ENCODE measurements at regions not wholly inside any gene's neighbourhood (a gene's known extent, or its start where the extent isn't known, plus 50 kb on each side); places are given as distances from the start of the nearest gene placed in this dataset.

DNA sequence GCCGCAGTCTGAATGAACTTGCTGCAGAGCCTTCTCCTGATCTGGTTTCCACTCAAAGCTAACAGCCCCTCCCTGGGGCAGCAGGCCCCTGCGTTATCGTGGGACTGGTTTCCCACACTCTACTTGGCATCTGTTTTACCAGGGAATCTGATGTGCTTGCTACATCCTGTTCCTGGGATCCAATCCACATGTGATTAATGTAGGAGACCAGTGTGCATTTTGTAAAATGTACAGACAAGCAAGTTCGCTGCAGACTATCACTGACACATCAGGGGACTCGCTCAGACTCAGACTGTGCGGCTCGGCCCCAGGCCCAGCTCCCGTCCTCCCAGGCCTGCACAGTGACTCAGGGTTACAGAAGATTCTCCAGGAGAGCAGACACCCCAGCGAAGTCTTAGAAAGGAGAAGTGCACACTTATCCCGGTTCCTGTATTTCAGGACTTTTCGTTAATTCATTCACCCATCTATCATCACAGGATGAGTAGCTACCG lies 340.1 kb downstream of the MATN1 start:
- no peaks in the 10 kb centered on the region for H3K79me2 ChIP-seq (ENCODE audit: low read depth)
- no peaks in the 10 kb centered on the region for H3F3A ChIP-seq (ENCODE audit: low read depth)
- H3K4me3 ChIP-seq: no peak overlapping the region
- H3K4me3 Mint-ChIP-seq: no peak overlapping the region
- H3K27me3 Mint-ChIP-seq (ENCODE audit: insufficient read depth, low read depth): peaks cover 7% of the 10 kb centered on the region
- no peaks in the 10 kb centered on the region for H3K9me3 ChIP-seq (ENCODE audit: low read depth)
- no peak for TF ChIP-seq EZH2phosphoT487 (IDR thresholded peaks at IDR 0.05)
- no peak for TF ChIP-seq EZH2 (IDR thresholded peaks at IDR 0.05)
- TF ChIP-seq, protein P1, sequence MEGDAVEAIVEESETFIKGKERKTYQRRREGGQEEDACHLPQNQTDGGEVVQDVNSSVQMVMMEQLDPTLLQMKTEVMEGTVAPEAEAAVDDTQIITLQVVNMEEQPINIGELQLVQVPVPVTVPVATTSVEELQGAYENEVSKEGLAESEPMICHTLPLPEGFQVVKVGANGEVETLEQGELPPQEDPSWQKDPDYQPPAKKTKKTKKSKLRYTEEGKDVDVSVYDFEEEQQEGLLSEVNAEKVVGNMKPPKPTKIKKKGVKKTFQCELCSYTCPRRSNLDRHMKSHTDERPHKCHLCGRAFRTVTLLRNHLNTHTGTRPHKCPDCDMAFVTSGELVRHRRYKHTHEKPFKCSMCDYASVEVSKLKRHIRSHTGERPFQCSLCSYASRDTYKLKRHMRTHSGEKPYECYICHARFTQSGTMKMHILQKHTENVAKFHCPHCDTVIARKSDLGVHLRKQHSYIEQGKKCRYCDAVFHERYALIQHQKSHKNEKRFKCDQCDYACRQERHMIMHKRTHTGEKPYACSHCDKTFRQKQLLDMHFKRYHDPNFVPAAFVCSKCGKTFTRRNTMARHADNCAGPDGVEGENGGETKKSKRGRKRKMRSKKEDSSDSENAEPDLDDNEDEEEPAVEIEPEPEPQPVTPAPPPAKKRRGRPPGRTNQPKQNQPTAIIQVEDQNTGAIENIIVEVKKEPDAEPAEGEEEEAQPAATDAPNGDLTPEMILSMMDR (IDR thresholded peaks at IDR 0.05): no peak
- DNase-seq (ENCODE audit: low spot score): no peak
- H3K27ac ChIP-seq: no peak overlapping the region
- H4K20me1 ChIP-seq (ENCODE audit: low read depth): no peaks in the 10 kb centered on the region
- peaks cover 10% of the 10 kb centered on the region for H3K4me1 ChIP-seq
- peaks cover 14% of the 10 kb centered on the region for H3K4me1 Mint-ChIP-seq
- no peak overlapping the region for H2AFZ ChIP-seq (replicated peaks)
- H3K36me3 ChIP-seq: no peaks in the 10 kb centered on the region
- H3K36me3 Mint-ChIP-seq: no peaks in the 10 kb centered on the region
- no peak overlapping the region for H3K27ac Mint-ChIP-seq
- H3K9ac ChIP-seq: no peak overlapping the region
- H3K4me2 ChIP-seq: no peak overlapping the region
- H3K9me3 Mint-ChIP-seq: no peaks in the 10 kb centered on the region
- H3K27me3 ChIP-seq: no peaks in the 10 kb centered on the region

DNA sequence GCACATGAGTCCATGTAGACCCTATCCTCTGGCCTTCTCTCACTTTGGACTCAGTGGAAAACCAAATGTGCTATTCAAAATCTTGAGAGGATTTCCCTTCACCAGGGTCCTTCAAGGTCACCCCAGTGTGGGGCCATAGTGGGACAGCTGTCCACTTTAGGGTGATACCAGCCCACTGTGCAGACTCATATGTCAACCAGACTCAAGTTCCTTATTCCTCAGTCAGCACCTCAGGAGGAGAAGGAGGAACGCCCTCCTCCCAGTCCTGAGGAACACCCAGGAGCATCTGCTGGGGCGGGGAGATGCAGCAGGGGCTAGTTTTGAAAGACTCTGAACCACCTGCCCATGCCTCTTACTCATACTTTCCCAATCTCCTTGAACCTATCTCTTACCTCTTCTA lies 340.9 kb downstream of the MATN1 start:
- no peak overlapping the region for H3K4me3 Mint-ChIP-seq
- Histone ChIP-seq H3K9me3 (ENCODE audit: low read depth) (no peaks in the 10 kb centered on the region), H3K4me1 (peaks cover 17% of the 10 kb centered on the region), H3K9ac (no peak overlapping the region), H3F3A (ENCODE audit: low read depth) (peaks cover 5% of the 10 kb centered on the region), H4K20me1 (ENCODE audit: low read depth) (no peaks in the 10 kb centered on the region), H2AFZ (replicated peaks) (no peak overlapping the region), H3K79me2 (ENCODE audit: low read depth) (no peaks in the 10 kb centered on the region), H3K4me2 (no peak overlapping the region), H3K36me3 (no peaks in the 10 kb centered on the region), H3K4me3 (no peak overlapping the region), H3K27me3 (no peaks in the 10 kb centered on the region), H3K27ac (no peak overlapping the region)
- no peaks in the 10 kb centered on the region for H3K9me3 Mint-ChIP-seq
- TF ChIP-seq EZH2phosphoT487 (IDR thresholded peaks at IDR 0.05) (no peak), EZH2 (IDR thresholded peaks at IDR 0.05) (no peak)
- TF ChIP-seq, protein P1 (IDR thresholded peaks at IDR 0.05): no peak
- DNase-seq (ENCODE audit: low spot score): no peak
- no peaks in the 10 kb centered on the region for H3K36me3 Mint-ChIP-seq
- peaks cover 14% of the 10 kb centered on the region for H3K4me1 Mint-ChIP-seq
- no peak overlapping the region for H3K27ac Mint-ChIP-seq
- H3K27me3 Mint-ChIP-seq (ENCODE audit: insufficient read depth, low read depth): peaks cover 7% of the 10 kb centered on the region

DNA sequence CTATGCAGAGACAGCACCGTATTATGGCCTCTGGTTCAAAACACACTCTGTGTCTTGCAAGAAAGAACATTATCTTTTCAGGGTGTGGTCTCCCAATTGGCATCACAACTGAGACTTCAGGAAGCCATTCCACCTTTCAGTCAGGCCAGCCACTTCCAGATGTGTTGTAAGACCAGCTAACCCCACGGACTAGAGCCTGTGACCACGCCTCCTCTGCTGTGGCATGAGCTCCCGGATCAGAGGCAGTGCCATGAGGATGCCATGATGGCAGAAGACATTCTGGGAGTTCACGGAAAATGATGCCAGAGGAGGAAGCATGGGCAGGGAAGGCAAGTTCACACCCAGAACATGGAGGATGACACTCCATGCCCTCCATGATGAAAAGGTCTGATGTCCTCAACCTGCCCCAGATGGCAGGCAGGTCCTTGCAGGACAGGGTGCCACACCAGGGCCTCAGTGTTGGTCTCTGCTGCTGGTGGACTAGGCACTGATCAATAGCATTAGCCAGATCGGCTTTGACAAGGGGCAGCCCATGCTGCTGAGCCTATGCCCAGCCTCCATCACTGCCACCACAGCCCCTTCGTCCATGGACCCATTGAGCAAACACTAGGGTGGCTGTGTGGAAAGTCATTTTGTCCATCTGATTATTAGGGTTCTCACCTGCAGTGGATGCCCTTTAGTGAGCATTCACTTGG lies 341.6 kb downstream of the MATN1 start:
- H3K27ac ChIP-seq: no peak overlapping the region
- H3K36me3 ChIP-seq: no peaks in the 10 kb centered on the region
- Mint-ChIP-seq H3K36me3 (no peaks in the 10 kb centered on the region), H3K27ac (no peak overlapping the region), H3K4me1 (peaks cover 16% of the 10 kb centered on the region), H3K4me3 (no peak overlapping the region), H3K9me3 (no peaks in the 10 kb centered on the region), H3K27me3 (ENCODE audit: insufficient read depth, low read depth) (peaks cover 7% of the 10 kb centered on the region)
- H3K4me3 ChIP-seq: no peak overlapping the region
- peaks cover 7% of the 10 kb centered on the region for H3F3A ChIP-seq (ENCODE audit: low read depth)
- H4K20me1 ChIP-seq (ENCODE audit: low read depth): no peaks in the 10 kb centered on the region
- H3K79me2 ChIP-seq (ENCODE audit: low read depth): no peaks in the 10 kb centered on the region
- no peaks in the 10 kb centered on the region for H3K9me3 ChIP-seq (ENCODE audit: low read depth)
- TF ChIP-seq EZH2 (IDR thresholded peaks at IDR 0.05) (no peak), EZH2phosphoT487 (IDR thresholded peaks at IDR 0.05) (no peak)
- TF ChIP-seq, protein P1 (IDR thresholded peaks at IDR 0.05): no peak
- no peak for DNase-seq (ENCODE audit: low spot score)
- H2AFZ ChIP-seq (replicated peaks): no peak overlapping the region
- no peaks in the 10 kb centered on the region for H3K27me3 ChIP-seq
- peaks cover 20% of the 10 kb centered on the region for H3K4me1 ChIP-seq
- no peak overlapping the region for H3K9ac ChIP-seq
- no peak overlapping the region for H3K4me2 ChIP-seq

Measured in neural progenitor cell (in vitro differentiated cells).